HPDE6-E6E7 (cell line): ENCODE measurements at regions not wholly inside any gene's neighbourhood (a gene's known extent, or its start where the extent isn't known, plus 50 kb on each side); places are given as distances from the start of the nearest gene placed in this dataset.

Experiments used
- DNase-seq: peaks from one replicate; pipeline ENCODE4 v3.0.0; 2011; ENCODE audit warnings: missing footprints; ENCODE audit errors: extremely low spot score

GRCh38 chr6:132244744-132245143 is 156.5 kb downstream of the MOXD1 start:
- no peak for DNase-seq

- no peak for DNase-seq
Observed at GRCh38 chr6:132236744-132237143, 164.5 kb downstream of the MOXD1 start.

GRCh38 chr6:132236281-132236680 is 165.0 kb downstream of the MOXD1 start:
- no peak for DNase-seq

GRCh38 chr6:132235596-132236280 is 165.5 kb downstream of the MOXD1 start:
- DNase-seq: no peak

- DNase-seq: no peak
Observed at GRCh38 chr6:132234356-132234755, 166.9 kb downstream of the MOXD1 start.

- DNase-seq: no peak
Observed at GRCh38 chr6:132231121-132231884, 170.0 kb downstream of the MOXD1 start.

GRCh38 chr6:132228894-132229293 is 172.4 kb downstream of the MOXD1 start:
- no peak for DNase-seq

- no peak for DNase-seq
Observed at GRCh38 chr6:132227904-132228303, 173.4 kb downstream of the MOXD1 start.

GRCh38 chr6:132224943-132225342 is 176.3 kb downstream of the MOXD1 start:
- DNase-seq: no peak

GRCh38 chr6:132220800-132221199 is 180.5 kb downstream of the MOXD1 start:
- DNase-seq: no peak

- DNase-seq: no peak
Observed at GRCh38 chr6:132219901-132220300, 181.4 kb downstream of the MOXD1 start.

- DNase-seq: no peak
Observed at GRCh38 chr6:132218059-132218696, 183.1 kb downstream of the MOXD1 start.

- no peak for DNase-seq
Observed at GRCh38 chr6:132215805-132216204, 185.5 kb downstream of the MOXD1 start.

GRCh38 chr6:132214716-132215115 is 186.6 kb downstream of the MOXD1 start:
- DNase-seq: no peak

GRCh38 chr6:132213732-132214131 is 187.5 kb downstream of the MOXD1 start:
- DNase-seq: no peak

GRCh38 chr6:132213191-132213590 is 188.1 kb downstream of the MOXD1 start:
- DNase-seq: no peak

- no peak for DNase-seq
Observed at GRCh38 chr6:132210886-132211563, 190.2 kb downstream of the MOXD1 start.

- DNase-seq: peak; percentile 26
Observed at GRCh38 chr6:132209351-132209750, 191.9 kb downstream of the MOXD1 start.

GRCh38 chr6:132207991-132208390 is 193.3 kb downstream of the MOXD1 start:
- no peak for DNase-seq

GRCh38 chr6:132205946-132206345 is 195.3 kb downstream of the MOXD1 start:
- DNase-seq: no peak

GRCh38 chr6:132204591-132204990 is 196.7 kb downstream of the MOXD1 start:
- no peak for DNase-seq

GRCh38 chr6:132202574-132202973 is 198.7 kb downstream of the MOXD1 start:
- no peak for DNase-seq
